HG03175 (cell line): ENCODE measurements at regions not wholly inside any gene's neighbourhood (a gene's known extent, or its start where the extent isn't known, plus 50 kb on each side); places are given as distances from the start of the nearest gene placed in this dataset.

Experiments used
- ATAC-seq: cut with Tn5 transposase; IDR thresholded peaks from one replicate; pipeline ENCODE4 v1.9.1; 2021; ENCODE audit warnings: mild to moderate bottlenecking, moderate library complexity; ENCODE audit not compliant: unreplicated experiment

- ATAC-seq: no peak
These were observed 981.9 kb downstream of the TUSC7 start for GRCh38 chr3:117691526-117691925.

- ATAC-seq: no peak
These were observed 982.9 kb downstream of the TUSC7 start for GRCh38 chr3:117692416-117692995.

- no peak for ATAC-seq
These were observed 985.7 kb downstream of the TUSC7 start for GRCh38 chr3:117695321-117695720.

- no peak for ATAC-seq
These were observed 986.5 kb downstream of the TUSC7 start for GRCh38 chr3:117695871-117696645.

GRCh38 chr3:117696851-117697407 lies 987.4 kb downstream of the TUSC7 start:
- no peak for ATAC-seq

- ATAC-seq: no peak
These were observed 989.5 kb downstream of the TUSC7 start for GRCh38 chr3:117699058-117699457.

- ATAC-seq: no peak
These were observed 991.2 kb downstream of the TUSC7 start for GRCh38 chr3:117700573-117701360.

GRCh38 chr3:117705011-117705410 lies 995.4 kb downstream of the TUSC7 start:
- no peak for ATAC-seq

GRCh38 chr3:117706037-117706436 lies 996.5 kb downstream of the TUSC7 start:
- ATAC-seq: no peak

GRCh38 chr3:117706756-117707155 lies 997.2 kb downstream of the TUSC7 start:
- no peak for ATAC-seq

GRCh38 chr3:117708601-117709000 lies 999.0 kb downstream of the TUSC7 start:
- ATAC-seq: no peak

GRCh38 chr3:117709108-117709507 lies 999.5 kb downstream of the TUSC7 start:
- no peak for ATAC-seq

GRCh38 chr3:117710501-117710900 lies 1000.9 kb downstream of the TUSC7 start:
- ATAC-seq: no peak

GRCh38 chr3:117719316-117719926 lies 1009.8 kb downstream of the TUSC7 start:
- peak; percentile 62 for ATAC-seq

GRCh38 chr3:117721866-117722265 lies 1012.3 kb downstream of the TUSC7 start:
- ATAC-seq: no peak

- ATAC-seq: peak; percentile 78
These were observed 1013.3 kb downstream of the TUSC7 start for GRCh38 chr3:117722856-117723255.

GRCh38 chr3:117723825-117724224 lies 1014.2 kb downstream of the TUSC7 start:
- ATAC-seq: no peak

- ATAC-seq: no peak
These were observed 1015.7 kb downstream of the TUSC7 start for GRCh38 chr3:117725314-117725713.

- no peak for ATAC-seq
These were observed 1017.2 kb downstream of the TUSC7 start for GRCh38 chr3:117726776-117727175.

- no peak for ATAC-seq
These were observed 1018.6 kb downstream of the TUSC7 start for GRCh38 chr3:117728226-117728625.

GRCh38 chr3:117734496-117734895 lies 1024.9 kb downstream of the TUSC7 start:
- ATAC-seq: no peak
